ENCODE measurements at regions not wholly inside any gene's neighbourhood (a gene's known extent, or its start where the extent isn't known, plus 50 kb on each side); places are given as distances from the start of the nearest gene placed in this dataset.

- Histone ChIP-seq H3K4me3 (replicated peaks in 1 of 3; ENCODE audit: insufficient read depth in 1 of 3, low read depth in 1 of 3, low read length in 3 of 3) (no peak overlapping the region), H3K36me3 (ENCODE audit: control insufficient read depth in 2 of 2, extremely low read depth in 1 of 2, insufficient read depth in 2 of 2, low read length in 2 of 2) (no peaks in the 10 kb centered on the region), H3K79me2 (ENCODE audit: control insufficient read depth, insufficient read depth, low read length) (no peaks in the 10 kb centered on the region), H3K27ac (ENCODE audit: insufficient read depth, low read depth, low read length) (no peak overlapping the region), H3K9me1 (replicated peaks; ENCODE audit: control insufficient read depth, extremely low read depth, insufficient read depth, low read length) (no peaks in the 10 kb centered on the region), H2AFZ (ENCODE audit: low read depth, low read length) (no peak overlapping the region), H3K4me2 (ENCODE audit: insufficient read depth, low read length) (no peak overlapping the region), H4K20me1 (replicated peaks; ENCODE audit: control insufficient read depth, extremely low read depth, insufficient read depth, low read length) (no peaks in the 10 kb centered on the region), H3K9ac (replicated peaks; ENCODE audit: extremely low read depth, insufficient read depth, low read length) (no peak overlapping the region), H3K9me3 (replicated peaks; ENCODE audit: control insufficient read depth, insufficient read depth, low read length) (no peaks in the 10 kb centered on the region), H3K4me1 (ENCODE audit: control insufficient read depth, extremely low read depth, insufficient read depth, low read length) (no peaks in the 10 kb centered on the region), H3K27me3 (ENCODE audit: control insufficient read depth in 2 of 2, insufficient read depth in 2 of 2, low read length in 2 of 2) (no peaks in the 10 kb centered on the region)
- intact Hi-C loops (cut with micrococcal nuclease) (no loop called here), dilution Hi-C loops (cut with MboI; ENCODE audit: extremely low pct_ligation_motif_present, low sequenced_read_pairs) (no loop called here)
- POLR2A ChIA-PET: no interaction called here
- TF ChIP-seq MYC (IDR thresholded peaks at IDR 0.05; ENCODE audit: low read depth, low read length) (no peak), POLR2AphosphoS5 (IDR thresholded peaks at IDR 0.05; ENCODE audit: insufficient read depth, low read depth, low read length) (no peak), CTCF (IDR thresholded peaks at IDR 0.05; ENCODE audit: extremely low read depth in 1 of 2, insufficient read depth in 1 of 2, low read depth in 1 of 2, low read length in 2 of 2) (no peak), EZH2 (IDR thresholded peaks at IDR 0.05; ENCODE audit: borderline replicate concordance, low read depth, low read length, severe bottlenecking) (no peak), FOS (IDR thresholded peaks at IDR 0.05; ENCODE audit: borderline replicate concordance, insufficient read depth, low read length) (no peak), POLR2A (IDR thresholded peaks at IDR 0.05; ENCODE audit: low read depth, low read length) (no peak), JUN (IDR thresholded peaks at IDR 0.05; ENCODE audit: borderline replicate concordance, insufficient read depth, insufficient read length, low read depth) (no peak), GATA2 (IDR thresholded peaks at IDR 0.05; ENCODE audit: insufficient read depth, insufficient read length, low read depth, low read length) (no peak)
- TF ChIP-seq, protein P1, sequence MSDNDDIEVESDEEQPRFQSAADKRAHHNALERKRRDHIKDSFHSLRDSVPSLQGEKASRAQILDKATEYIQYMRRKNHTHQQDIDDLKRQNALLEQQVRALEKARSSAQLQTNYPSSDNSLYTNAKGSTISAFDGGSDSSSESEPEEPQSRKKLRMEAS (IDR thresholded peaks at IDR 0.05; ENCODE audit: insufficient read depth, insufficient read length): no peak
- no peak for DNase-seq (ENCODE audit: low read depth, low spot score)
- CTCF ChIA-PET: no interaction called here
- no peak for FAIRE-seq
- no TSS peak for BruUV-seq (replicated peaks)
Measured at GRCh38 chr2:57544624-57545023, 502.0 kb upstream of the VRK2 start.

Data from endothelial cell of umbilical vein (primary cell).